Cardiac muscle cell (in vitro differentiated cells and primary cell): ENCODE measurements at regions not wholly inside any gene's neighbourhood (a gene's known extent, or its start where the extent isn't known, plus 50 kb on each side); places are given as distances from the start of the nearest gene placed in this dataset.
"Not testable (repeated sequence)": the region's sequence is repeated elsewhere in the genome, so short reads cannot be mapped to it uniquely, and the experiment has no call there.

Source experiments
- DNase-seq, 2 donors: peaks; one replicate each; pipeline versions ENCODE4 v3.0.0 to v3.0.0-alpha.2; 2010 to 2017; ENCODE audit warnings: low read depth in 1 of 2, low spot score in 1 of 2
- H3K27ac ChIP-seq: fragments of 200-600 bp; sonication (generic); 2 replicates; pipeline ENCODE4 v1.5.1; 2016
- H3K27me3 ChIP-seq: fragments of 200-600 bp; sonication (generic); 2 replicates; pipeline ENCODE4 v1.6.0; 2016; ENCODE audit warnings: control low read depth
- H3K36me3 ChIP-seq: fragments of 200-600 bp; sonication (generic); 2 replicates; pipeline ENCODE4 v1.5.1; 2016; ENCODE audit warnings: control low read depth
- H3K4me1 ChIP-seq: fragments of 200-600 bp; sonication (generic); 2 replicates; pipeline ENCODE4 v1.8.1; 2017; ENCODE audit warnings: low read depth, mild to moderate bottlenecking, mixed run types
- H3K4me3 ChIP-seq: fragments of 200-600 bp; sonication (generic); 2 replicates; pipeline ENCODE4 v1.5.1; 2016; ENCODE audit warnings: mild to moderate bottlenecking
- H3K9me3 ChIP-seq: fragments of 200-600 bp; sonication (generic); 2 replicates; pipeline ENCODE4 v1.5.1; 2017; ENCODE audit warnings: low read depth, mild to moderate bottlenecking, control low read depth
- CTCF ChIP-seq: IDR thresholded peaks from 2 replicates; pipeline ENCODE4 v1.5.1; 2012; ENCODE audit warnings: low read depth, mild to moderate bottlenecking, low read length

- H3K4me3 ChIP-seq = no peak overlapping the region
- no peak for TF ChIP-seq CTCF
- no peak for DNase-seq
- H3K27me3 ChIP-seq = no peaks in the 10 kb centered on the region
- H3K4me1 ChIP-seq = peaks cover 15% of the 10 kb centered on the region
- no peaks in the 10 kb centered on the region for H3K9me3 ChIP-seq
- no peaks in the 10 kb centered on the region for H3K36me3 ChIP-seq
- no peak overlapping the region for H3K27ac ChIP-seq
Measured at GRCh38 chr4:123674762-123675465, 278.3 kb downstream of the SPRY1 start.

- Histone ChIP-seq H3K27me3 (no peaks in the 10 kb centered on the region), H3K4me3 (no peak overlapping the region), H3K27ac (no peak overlapping the region), H3K4me1 (peaks cover 15% of the 10 kb centered on the region), H3K9me3 (no peaks in the 10 kb centered on the region), H3K36me3 (no peaks in the 10 kb centered on the region)
- TF ChIP-seq CTCF = no peak
- peak in 1 of 2 donors; percentile 31 for DNase-seq
Measured at GRCh38 chr4:123675567-123675966, 279.0 kb downstream of the SPRY1 start.

GRCh38 chr4:123676071-123676889, 279.7 kb downstream of the SPRY1 start:
- no peak for DNase-seq
- Histone ChIP-seq H3K27ac (no peak overlapping the region), H3K27me3 (no peaks in the 10 kb centered on the region), H3K4me1 (peaks cover 15% of the 10 kb centered on the region), H3K9me3 (no peaks in the 10 kb centered on the region), H3K36me3 (no peaks in the 10 kb centered on the region), H3K4me3 (no peak overlapping the region)
- no peak for TF ChIP-seq CTCF

- peak in 1 of 2 donors; percentile 77 for DNase-seq
- H3K27ac ChIP-seq = no peak overlapping the region
Measured at GRCh38 chr4:123676890-123677229, 280.3 kb downstream of the SPRY1 start.

GRCh38 chr4:123682931-123683330, 286.3 kb downstream of the SPRY1 start:
- H3K9me3 ChIP-seq = no peaks in the 10 kb centered on the region
- H3K27me3 ChIP-seq = no peaks in the 10 kb centered on the region
- TF ChIP-seq CTCF = no peak
- no peaks in the 10 kb centered on the region for H3K4me1 ChIP-seq
- no peak overlapping the region for H3K4me3 ChIP-seq
- H3K27ac ChIP-seq = no peak overlapping the region
- no peak for DNase-seq
- H3K36me3 ChIP-seq = no peaks in the 10 kb centered on the region

More at GRCh38 chr4:123676890-123677229, 280.3 kb downstream of the SPRY1 start:
- TF ChIP-seq CTCF = no peak
- no peaks in the 10 kb centered on the region for H3K27me3 ChIP-seq
- no peaks in the 10 kb centered on the region for H3K36me3 ChIP-seq
- H3K9me3 ChIP-seq = no peaks in the 10 kb centered on the region
- H3K4me1 ChIP-seq = peaks cover 15% of the 10 kb centered on the region
- H3K4me3 ChIP-seq = no peak overlapping the region

- not testable (repeated sequence) for H3K27ac ChIP-seq, H3K36me3 ChIP-seq, H3K27me3 ChIP-seq, H3K4me3 ChIP-seq, H3K9me3 ChIP-seq, H3K4me1 ChIP-seq, DNase-seq
Measured at GRCh38 chr4:123684937-123685336, 288.3 kb downstream of the SPRY1 start.

- H3K4me1 ChIP-seq, H3K36me3 ChIP-seq, H3K4me3 ChIP-seq, H3K27ac ChIP-seq, H3K27me3 ChIP-seq, H3K9me3 ChIP-seq, DNase-seq: not testable (repeated sequence)
Measured at GRCh38 chr4:123695531-123695930, 298.9 kb downstream of the SPRY1 start.
